ENCODE measurements at regions not wholly inside any gene's neighbourhood (a gene's known extent, or its start where the extent isn't known, plus 50 kb on each side); places are given as distances from the start of the nearest gene placed in this dataset.

DNA sequence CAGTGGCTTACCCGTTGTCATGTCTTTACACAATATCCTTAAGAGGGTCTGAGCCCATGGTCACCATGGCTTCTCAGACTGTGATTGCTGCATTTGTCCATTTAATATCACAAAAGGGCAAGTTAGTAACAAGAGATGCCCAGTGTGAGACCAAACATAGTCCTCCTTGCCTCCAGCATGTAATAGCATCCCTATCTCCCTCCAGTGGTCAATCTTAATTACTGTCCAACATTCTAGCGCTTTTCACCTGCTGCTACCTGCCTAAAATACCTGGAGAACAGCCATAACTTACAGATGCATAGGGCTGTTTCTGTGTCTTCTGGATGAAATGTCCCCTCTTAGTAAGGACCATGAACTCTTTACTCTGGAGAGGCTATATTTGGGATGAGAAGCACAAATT lies 267.2 kb upstream of the DAB2 start:
- no peak for TF ChIP-seq CTCF (IDR thresholded peaks at IDR 0.05)
- TF ChIP-seq POLR2A (IDR thresholded peaks at IDR 0.05) = no peak

Data from heart left ventricle (tissue), 13 donors.